GM23338 (cell line): ENCODE measurements at regions not wholly inside any gene's neighbourhood (a gene's known extent, or its start where the extent isn't known, plus 50 kb on each side); places are given as distances from the start of the nearest gene placed in this dataset.

ENCODE experiments used
- CREB1 ChIP-seq: fragments of 250-450 bp; sonication (Bioruptor Pico); IDR thresholded peaks from 2 replicates; pipeline ENCODE4 v1.5.0; 2020; ENCODE audit warnings: low read depth, mild to moderate bottlenecking, moderate library complexity
- EZH2 ChIP-seq: fragments of 200-600 bp; sonication (generic); IDR thresholded peaks from one replicate; pipeline ENCODE4 v1.8.0; 2017; ENCODE audit warnings: antibody characterized with exemption, mild to moderate bottlenecking, low read depth; ENCODE audit not compliant: unreplicated experiment
- EZH2phosphoT487 ChIP-seq: fragments of 200-600 bp; sonication (generic); IDR thresholded peaks from one replicate; pipeline ENCODE4 v1.8.1; 2018; ENCODE audit warnings: antibody characterized with exemption; ENCODE audit not compliant: unreplicated experiment
- JUNB ChIP-seq: IDR thresholded peaks from one replicate; pipeline ENCODE4 v1.6.1; 2016; ENCODE audit warnings: antibody characterized with exemption; ENCODE audit not compliant: unreplicated experiment
- NANOG ChIP-seq: IDR thresholded peaks from 2 replicates; pipeline ENCODE4 v1.6.1; 2016; ENCODE audit warnings: antibody characterized with exemption, borderline replicate concordance
- POLR2AphosphoS5 ChIP-seq: IDR thresholded peaks from 2 replicates; pipeline ENCODE4 v1.6.1; 2016; ENCODE audit warnings: antibody characterized with exemption, low read depth
- STAT1 ChIP-seq: IDR thresholded peaks from one replicate; pipeline ENCODE4 v1.6.1; 2016; ENCODE audit warnings: antibody characterized with exemption; ENCODE audit not compliant: unreplicated experiment
- ZNF114 ChIP-seq: fragments of 250-450 bp; sonication (Bioruptor Pico); IDR thresholded peaks from 2 replicates; pipeline ENCODE4 v1.5.0; 2020; ENCODE audit warnings: mild to moderate bottlenecking, moderate library complexity
- ZNF331 ChIP-seq: fragments of 250-450 bp; sonication (Bioruptor Pico); IDR thresholded peaks from 2 replicates; pipeline ENCODE4 v1.5.0; 2020; ENCODE audit warnings: low read depth, mild to moderate bottlenecking, moderate library complexity
- TF ChIP-seq, protein P1 (sequence below), 2 experiments: fragments of 200-600 bp in 1 of 2; sonication (generic) in 1 of 2; conservative IDR thresholded peaks; 2 replicates each; pipeline versions ENCODE4 v1.5.1 to v1.6.1; 2016 to 2017; ENCODE audit warnings: antibody characterized with exemption in 2 of 2, low read depth in 2 of 2, mild to moderate bottlenecking in 2 of 2, moderate library complexity in 1 of 2
- TF ChIP-seq, protein P2 (sequence below): IDR thresholded peaks from one replicate; pipeline ENCODE4 v1.6.1; 2018; ENCODE audit warnings: antibody characterized with exemption; ENCODE audit not compliant: unreplicated experiment
- TF ChIP-seq, protein P3 (sequence below): IDR thresholded peaks from 2 replicates; pipeline ENCODE4 v1.6.1; 2016; ENCODE audit warnings: antibody characterized with exemption
- TF ChIP-seq, protein P4 (sequence below): fragments of 250-450 bp; sonication (Bioruptor Pico); IDR thresholded peaks from 2 replicates; pipeline ENCODE4 v1.5.0; 2020; ENCODE audit warnings: mild to moderate bottlenecking, moderate library complexity

DNA sequence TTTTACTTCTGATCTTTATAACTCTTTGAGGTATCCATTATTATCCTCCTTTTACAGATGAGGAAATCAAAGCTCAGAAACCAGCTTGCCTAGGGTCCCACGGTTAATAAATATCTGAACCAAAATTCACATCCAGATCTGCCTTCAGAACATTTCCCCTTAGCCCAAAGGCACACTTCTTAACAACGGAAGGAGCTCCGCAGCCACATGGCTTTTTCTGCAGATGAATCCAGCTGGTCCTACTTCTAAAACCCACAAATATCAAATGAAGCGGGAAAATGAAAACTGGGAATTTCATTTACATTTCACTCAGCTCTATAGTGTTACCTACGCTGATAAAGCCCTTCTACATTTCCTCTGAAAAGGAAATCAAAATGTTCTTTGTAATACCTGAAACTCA, 357.0 kb upstream of the ID2 start:
- TF ChIP-seq CREB1 (CRISPR knock-in tag) = no peak
- TF ChIP-seq, protein P1, sequence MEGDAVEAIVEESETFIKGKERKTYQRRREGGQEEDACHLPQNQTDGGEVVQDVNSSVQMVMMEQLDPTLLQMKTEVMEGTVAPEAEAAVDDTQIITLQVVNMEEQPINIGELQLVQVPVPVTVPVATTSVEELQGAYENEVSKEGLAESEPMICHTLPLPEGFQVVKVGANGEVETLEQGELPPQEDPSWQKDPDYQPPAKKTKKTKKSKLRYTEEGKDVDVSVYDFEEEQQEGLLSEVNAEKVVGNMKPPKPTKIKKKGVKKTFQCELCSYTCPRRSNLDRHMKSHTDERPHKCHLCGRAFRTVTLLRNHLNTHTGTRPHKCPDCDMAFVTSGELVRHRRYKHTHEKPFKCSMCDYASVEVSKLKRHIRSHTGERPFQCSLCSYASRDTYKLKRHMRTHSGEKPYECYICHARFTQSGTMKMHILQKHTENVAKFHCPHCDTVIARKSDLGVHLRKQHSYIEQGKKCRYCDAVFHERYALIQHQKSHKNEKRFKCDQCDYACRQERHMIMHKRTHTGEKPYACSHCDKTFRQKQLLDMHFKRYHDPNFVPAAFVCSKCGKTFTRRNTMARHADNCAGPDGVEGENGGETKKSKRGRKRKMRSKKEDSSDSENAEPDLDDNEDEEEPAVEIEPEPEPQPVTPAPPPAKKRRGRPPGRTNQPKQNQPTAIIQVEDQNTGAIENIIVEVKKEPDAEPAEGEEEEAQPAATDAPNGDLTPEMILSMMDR (conservative IDR thresholded peaks at IDR 0.05; ENCODE audit: low read depth in 2 of 2) = no peak
- no peak for TF ChIP-seq EZH2phosphoT487
- TF ChIP-seq, protein P2, sequence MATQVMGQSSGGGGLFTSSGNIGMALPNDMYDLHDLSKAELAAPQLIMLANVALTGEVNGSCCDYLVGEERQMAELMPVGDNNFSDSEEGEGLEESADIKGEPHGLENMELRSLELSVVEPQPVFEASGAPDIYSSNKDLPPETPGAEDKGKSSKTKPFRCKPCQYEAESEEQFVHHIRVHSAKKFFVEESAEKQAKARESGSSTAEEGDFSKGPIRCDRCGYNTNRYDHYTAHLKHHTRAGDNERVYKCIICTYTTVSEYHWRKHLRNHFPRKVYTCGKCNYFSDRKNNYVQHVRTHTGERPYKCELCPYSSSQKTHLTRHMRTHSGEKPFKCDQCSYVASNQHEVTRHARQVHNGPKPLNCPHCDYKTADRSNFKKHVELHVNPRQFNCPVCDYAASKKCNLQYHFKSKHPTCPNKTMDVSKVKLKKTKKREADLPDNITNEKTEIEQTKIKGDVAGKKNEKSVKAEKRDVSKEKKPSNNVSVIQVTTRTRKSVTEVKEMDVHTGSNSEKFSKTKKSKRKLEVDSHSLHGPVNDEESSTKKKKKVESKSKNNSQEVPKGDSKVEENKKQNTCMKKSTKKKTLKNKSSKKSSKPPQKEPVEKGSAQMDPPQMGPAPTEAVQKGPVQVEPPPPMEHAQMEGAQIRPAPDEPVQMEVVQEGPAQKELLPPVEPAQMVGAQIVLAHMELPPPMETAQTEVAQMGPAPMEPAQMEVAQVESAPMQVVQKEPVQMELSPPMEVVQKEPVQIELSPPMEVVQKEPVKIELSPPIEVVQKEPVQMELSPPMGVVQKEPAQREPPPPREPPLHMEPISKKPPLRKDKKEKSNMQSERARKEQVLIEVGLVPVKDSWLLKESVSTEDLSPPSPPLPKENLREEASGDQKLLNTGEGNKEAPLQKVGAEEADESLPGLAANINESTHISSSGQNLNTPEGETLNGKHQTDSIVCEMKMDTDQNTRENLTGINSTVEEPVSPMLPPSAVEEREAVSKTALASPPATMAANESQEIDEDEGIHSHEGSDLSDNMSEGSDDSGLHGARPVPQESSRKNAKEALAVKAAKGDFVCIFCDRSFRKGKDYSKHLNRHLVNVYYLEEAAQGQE = no peak
- TF ChIP-seq EZH2 = no peak
- TF ChIP-seq ZNF331 (CRISPR knock-in tag) = no peak
- no peak for TF ChIP-seq POLR2AphosphoS5
- no peak for TF ChIP-seq NANOG
- TF ChIP-seq, protein P3, sequence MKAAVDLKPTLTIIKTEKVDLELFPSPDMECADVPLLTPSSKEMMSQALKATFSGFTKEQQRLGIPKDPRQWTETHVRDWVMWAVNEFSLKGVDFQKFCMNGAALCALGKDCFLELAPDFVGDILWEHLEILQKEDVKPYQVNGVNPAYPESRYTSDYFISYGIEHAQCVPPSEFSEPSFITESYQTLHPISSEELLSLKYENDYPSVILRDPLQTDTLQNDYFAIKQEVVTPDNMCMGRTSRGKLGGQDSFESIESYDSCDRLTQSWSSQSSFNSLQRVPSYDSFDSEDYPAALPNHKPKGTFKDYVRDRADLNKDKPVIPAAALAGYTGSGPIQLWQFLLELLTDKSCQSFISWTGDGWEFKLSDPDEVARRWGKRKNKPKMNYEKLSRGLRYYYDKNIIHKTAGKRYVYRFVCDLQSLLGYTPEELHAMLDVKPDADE = no peak
- no peak for TF ChIP-seq JUNB
- TF ChIP-seq ZNF114 = no peak
- no peak for TF ChIP-seq STAT1
- TF ChIP-seq, protein P4, sequence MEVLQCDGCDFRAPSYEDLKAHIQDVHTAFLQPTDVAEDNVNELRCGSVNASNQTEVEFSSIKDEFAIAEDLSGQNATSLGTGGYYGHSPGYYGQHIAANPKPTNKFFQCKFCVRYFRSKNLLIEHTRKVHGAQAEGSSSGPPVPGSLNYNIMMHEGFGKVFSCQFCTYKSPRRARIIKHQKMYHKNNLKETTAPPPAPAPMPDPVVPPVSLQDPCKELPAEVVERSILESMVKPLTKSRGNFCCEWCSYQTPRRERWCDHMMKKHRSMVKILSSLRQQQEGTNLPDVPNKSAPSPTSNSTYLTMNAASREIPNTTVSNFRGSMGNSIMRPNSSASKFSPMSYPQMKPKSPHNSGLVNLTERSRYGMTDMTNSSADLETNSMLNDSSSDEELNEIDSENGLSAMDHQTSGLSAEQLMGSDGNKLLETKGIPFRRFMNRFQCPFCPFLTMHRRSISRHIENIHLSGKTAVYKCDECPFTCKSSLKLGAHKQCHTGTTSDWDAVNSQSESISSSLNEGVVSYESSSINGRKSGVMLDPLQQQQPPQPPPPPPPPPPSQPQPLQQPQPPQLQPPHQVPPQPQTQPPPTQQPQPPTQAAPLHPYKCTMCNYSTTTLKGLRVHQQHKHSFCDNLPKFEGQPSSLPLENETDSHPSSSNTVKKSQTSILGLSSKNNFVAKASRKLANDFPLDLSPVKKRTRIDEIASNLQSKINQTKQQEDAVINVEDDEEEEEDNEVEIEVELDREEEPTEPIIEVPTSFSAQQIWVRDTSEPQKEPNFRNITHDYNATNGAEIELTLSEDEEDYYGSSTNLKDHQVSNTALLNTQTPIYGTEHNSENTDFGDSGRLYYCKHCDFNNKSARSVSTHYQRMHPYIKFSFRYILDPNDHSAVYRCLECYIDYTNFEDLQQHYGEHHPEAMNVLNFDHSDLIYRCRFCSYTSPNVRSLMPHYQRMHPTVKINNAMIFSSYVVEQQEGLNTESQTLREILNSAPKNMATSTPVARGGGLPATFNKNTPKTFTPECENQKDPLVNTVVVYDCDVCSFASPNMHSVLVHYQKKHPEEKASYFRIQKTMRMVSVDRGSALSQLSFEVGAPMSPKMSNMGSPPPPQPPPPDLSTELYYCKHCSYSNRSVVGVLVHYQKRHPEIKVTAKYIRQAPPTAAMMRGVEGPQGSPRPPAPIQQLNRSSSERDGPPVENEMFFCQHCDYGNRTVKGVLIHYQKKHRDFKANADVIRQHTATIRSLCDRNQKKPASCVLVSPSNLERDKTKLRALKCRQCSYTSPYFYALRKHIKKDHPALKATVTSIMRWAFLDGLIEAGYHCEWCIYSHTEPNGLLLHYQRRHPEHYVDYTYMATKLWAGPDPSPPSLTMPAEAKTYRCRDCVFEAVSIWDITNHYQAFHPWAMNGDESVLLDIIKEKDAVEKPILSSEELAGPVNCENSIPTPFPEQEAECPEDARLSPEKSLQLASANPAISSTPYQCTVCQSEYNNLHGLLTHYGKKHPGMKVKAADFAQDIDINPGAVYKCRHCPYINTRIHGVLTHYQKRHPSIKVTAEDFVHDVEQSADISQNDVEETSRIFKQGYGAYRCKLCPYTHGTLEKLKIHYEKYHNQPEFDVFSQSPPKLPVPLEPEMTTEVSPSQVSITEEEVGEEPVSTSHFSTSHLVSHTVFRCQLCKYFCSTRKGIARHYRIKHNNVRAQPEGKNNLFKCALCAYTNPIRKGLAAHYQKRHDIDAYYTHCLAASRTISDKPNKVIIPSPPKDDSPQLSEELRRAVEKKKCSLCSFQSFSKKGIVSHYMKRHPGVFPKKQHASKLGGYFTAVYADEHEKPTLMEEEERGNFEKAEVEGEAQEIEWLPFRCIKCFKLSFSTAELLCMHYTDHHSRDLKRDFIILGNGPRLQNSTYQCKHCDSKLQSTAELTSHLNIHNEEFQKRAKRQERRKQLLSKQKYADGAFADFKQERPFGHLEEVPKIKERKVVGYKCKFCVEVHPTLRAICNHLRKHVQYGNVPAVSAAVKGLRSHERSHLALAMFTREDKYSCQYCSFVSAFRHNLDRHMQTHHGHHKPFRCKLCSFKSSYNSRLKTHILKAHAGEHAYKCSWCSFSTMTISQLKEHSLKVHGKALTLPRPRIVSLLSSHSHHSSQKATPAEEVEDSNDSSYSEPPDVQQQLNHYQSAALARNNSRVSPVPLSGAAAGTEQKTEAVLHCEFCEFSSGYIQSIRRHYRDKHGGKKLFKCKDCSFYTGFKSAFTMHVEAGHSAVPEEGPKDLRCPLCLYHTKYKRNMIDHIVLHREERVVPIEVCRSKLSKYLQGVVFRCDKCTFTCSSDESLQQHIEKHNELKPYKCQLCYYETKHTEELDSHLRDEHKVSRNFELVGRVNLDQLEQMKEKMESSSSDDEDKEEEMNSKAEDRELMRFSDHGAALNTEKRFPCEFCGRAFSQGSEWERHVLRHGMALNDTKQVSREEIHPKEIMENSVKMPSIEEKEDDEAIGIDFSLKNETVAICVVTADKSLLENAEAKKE = no peak
